HG03196 (cell line): ENCODE measurements at regions not wholly inside any gene's neighbourhood (a gene's known extent, or its start where the extent isn't known, plus 50 kb on each side); places are given as distances from the start of the nearest gene placed in this dataset.
"Not testable (repeated sequence)": the region's sequence is repeated elsewhere in the genome, so short reads cannot be mapped to it uniquely, and the experiment has no call there.

Experiments used
- ATAC-seq: cut with Tn5 transposase; IDR thresholded peaks from one replicate; pipeline ENCODE4 v1.9.1; 2021; ENCODE audit not compliant: unreplicated experiment

DNA sequence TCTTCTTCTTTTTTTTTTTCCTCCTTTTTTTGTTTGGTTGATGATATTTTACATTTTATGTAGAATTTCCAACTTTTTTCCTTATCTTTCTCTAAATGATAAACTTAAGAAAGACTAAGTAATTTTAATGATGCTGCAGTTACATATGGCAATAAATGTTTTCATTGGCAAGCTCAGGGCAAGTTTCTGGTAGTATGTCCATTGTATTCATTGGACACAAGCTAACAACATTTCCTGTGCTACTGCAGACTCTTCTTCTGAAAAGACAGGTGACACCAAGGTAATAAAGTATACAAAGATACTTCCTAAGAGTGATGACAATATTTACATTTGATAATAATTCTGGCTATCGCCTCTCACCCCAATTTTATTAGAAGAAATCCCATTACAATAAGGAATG is 219.2 kb upstream of the NFIA start:
- ATAC-seq, result no peak

- no peak for ATAC-seq
Observed at GRCh38 chr1:60861961-60862567, 220.3 kb upstream of the NFIA start.

GRCh38 chr1:60859111-60859510 is 223.2 kb upstream of the NFIA start:
- ATAC-seq, result no peak

- ATAC-seq, result no peak
Observed at GRCh38 chr1:60857851-60858250, 224.5 kb upstream of the NFIA start.

- ATAC-seq, result no peak
Observed at GRCh38 chr1:60850084-60850483, 232.3 kb upstream of the NFIA start.

- ATAC-seq, result no peak
Observed at GRCh38 chr1:60849401-60849800, 233.0 kb upstream of the NFIA start.

DNA sequence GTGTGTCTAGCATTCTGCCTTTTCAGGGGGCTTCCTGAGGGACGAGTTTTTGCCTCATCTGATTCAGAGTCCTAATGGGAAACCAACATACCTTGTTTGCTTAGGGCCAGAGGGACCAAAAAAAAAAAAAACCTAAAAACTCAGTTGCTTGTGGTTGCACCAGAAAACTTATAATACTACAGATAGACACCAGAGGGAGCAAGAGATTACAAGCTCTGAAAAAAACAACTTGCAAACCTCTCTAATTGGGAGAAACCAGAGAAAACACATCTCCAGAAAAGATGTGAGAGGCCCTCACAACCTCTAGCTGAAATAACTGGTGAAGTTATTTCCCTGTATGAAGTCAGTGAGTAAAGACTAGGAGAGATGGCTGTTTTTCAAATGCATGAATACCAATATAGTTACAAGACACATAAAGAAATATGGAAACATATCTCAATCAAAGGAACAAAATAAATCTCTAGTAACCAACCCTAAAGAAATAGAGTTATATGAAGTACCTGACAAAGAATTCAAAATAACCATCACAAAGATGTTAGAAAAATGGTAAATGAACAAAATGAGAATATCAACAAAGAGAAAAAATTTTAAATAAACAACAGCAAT is 233.7 kb upstream of the NFIA start:
- ATAC-seq, result no peak

DNA sequence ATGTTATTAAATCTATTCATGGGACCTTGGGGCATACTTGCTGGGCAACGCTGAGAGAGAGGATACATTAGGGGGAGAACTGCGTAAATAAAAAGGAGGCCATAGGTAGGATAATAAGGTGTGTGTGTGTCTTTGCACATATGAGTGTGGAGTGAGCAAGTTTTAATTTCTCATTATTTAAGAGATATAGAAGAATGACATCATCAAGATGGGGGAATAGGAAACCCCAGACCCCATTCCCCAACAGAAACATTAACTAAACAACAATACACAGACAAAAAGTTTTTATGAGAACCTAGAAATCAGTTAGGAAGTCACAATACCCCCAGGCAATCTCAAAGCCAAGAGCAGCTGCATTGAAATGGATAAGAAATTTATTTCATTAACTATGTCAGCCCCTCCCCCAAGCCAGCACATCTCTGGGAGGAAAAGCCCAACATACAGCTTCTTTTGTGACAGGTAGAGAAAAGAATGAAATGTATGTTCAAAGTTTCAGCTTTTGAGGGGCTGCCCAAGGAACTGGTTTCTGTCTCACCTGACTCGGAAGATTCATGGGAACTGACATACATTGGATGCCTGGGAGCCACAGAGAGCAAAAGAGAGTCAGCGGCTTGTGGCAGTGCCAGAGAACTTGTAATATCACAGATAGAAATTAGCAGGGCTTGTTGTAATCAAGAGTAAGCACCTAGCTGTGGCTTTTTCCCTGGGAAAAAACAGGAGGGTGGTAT is 234.3 kb upstream of the NFIA start:
- ATAC-seq, result no peak

- ATAC-seq, result no peak
Observed at GRCh38 chr1:60847391-60847790, 235.0 kb upstream of the NFIA start.

DNA sequence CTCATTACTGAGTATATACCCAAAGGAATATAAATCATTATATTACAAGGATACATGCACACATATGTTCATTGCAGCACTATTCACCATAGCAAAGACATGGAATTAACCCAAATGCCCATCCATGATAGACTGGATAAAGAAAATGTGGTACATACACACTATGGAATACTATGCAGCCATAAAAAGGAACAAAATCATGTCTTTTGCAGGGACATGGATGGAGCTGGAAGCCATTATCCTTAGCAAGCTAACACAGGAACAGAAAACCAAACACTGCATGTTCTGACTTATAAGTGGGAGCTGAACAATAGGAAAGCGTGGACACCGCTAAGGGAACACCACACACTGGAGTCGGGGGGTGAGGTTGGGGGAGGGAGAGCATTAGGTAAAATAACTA is 236.7 kb upstream of the NFIA start:
- not testable (repeated sequence) for ATAC-seq

DNA sequence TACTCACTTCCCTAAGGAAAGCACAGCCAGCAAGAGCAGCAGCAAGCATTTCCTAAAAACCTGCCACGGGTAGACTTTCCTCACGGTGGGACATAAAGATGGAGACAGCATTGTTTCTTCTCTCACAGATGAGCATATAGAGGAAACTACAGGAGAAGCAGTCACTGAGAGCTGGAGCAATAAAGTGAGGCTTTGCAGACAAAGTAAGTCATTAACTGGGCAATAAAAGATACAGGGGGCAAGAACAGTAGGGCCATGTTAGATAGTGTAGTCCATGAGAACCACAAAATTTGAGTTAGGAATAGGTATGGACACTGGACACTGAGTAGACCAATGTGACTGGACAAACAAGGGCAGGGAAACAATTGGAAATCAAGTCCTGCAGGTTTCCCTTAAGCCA is 240.1 kb upstream of the NFIA start:
- no peak for ATAC-seq

GRCh38 chr1:60841116-60842046 is 241.0 kb upstream of the NFIA start:
- no peak for ATAC-seq

DNA sequence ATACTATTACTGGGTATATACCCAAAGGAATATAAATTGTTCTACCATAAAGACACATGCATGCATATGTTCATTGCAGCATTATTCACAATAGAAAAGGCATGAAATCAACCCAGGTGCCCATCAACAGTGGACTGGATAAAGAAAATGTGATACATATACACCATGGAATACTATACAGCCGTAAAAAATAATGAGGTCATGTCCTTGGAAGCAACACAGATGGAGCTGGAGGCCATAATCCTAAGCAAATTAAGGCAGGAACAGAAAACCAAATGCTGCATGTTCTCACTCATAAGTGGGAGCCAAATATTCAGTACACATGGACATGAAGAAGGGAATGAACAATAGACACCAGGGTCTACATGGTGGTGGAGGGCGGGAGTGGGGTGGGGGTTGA is 241.9 kb upstream of the NFIA start:
- not testable (repeated sequence) for ATAC-seq

DNA sequence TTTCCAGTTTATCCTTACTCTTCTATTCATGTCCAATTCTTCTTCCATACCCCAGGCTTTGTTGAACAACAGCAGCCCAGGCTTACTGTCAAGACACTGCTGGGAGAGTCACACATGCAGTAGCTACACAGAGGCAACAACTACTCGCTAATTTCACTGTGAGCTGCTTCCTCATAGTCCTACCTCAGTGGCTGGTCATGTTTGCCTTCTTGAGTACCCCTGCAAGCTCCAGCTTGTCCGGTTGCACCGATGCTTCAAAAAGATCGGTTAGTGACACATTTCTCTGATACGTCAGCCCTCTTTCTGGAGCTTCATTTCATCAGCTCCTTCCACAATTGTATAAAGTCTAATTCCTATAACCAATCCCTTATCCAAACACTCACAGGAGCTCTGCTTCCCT is 246.7 kb upstream of the NFIA start:
- no peak for ATAC-seq

DNA sequence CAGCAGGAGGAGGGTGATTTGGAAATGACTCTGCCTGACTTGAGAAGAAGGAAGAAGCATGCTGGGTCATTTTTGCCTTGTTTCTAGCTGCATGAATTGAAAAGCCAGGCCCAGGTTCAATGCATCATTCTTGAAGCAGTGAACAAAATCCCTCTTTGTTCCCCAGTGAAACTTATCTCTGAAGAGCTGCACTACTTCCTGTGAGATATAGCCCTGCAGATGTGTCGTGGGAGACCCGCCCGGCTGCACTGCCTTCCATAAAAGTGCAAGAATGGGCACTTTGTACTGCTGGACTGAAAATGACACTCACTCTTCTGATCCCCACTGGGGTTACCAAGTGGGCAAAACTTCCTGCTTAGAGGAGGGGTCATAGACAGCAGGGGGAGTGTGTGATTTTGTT is 249.2 kb upstream of the NFIA start:
- no peak for ATAC-seq

GRCh38 chr1:60832367-60832766 is 250.0 kb upstream of the NFIA start:
- no peak for ATAC-seq

- ATAC-seq, result no peak
Observed at GRCh38 chr1:60831780-60832179, 250.6 kb upstream of the NFIA start.

- no peak for ATAC-seq
Observed at GRCh38 chr1:60828944-60829343, 253.4 kb upstream of the NFIA start.

DNA sequence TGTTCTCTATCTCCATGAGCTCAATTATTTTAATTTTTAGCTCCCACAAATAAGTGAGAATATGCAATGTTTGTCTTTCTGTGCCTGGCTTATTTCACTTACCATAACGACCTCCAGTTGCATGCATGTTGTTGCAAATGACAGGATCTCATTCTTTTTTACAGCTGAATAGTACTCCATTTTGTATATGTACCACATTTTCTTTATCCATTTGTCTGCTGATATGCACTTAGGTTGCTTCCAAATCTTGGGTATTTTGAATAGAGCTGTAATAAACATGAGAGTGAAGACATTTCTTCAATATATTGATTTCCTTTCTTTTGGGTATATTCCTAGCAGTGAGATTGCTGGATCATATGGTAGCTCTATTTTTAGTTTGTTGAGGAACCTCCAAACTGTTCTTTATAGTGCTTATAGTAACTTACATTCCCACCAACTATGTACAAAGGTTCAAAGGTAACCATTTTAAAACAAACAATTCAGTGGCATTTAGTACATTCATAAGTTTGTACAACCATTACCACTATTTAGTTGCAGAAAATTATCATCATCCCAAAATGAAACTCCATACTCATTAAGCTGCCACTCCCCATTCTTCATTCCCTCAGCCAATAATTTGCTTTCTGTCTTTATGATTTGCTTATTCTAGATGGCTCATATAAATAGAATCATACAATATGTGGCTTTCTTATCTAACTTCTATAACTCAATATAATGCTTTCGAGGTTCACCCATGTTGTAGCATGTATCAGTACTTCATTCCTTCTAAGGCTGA is 255.9 kb upstream of the NFIA start:
- ATAC-seq, result no peak

DNA sequence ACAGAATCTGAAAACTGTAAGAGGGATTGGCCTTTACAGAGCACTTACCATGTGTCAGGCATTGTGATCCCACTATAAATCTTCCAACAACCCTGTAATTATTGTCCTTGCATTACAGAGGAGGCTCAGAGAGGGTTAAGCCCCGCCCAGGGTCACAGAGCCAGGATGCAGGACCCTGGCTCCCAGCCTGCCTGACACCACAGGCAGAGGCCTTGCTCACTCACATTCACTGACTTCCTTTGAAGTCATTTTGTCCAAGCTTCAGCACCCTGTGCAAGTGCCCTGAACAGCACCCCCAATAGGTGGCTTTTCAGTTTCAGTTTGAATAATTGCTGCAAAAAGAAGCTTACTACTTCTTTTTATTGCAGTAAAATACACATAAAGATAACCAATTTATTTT is 256.8 kb upstream of the NFIA start:
- ATAC-seq, result no peak

GRCh38 chr1:60823151-60823550 is 259.2 kb upstream of the NFIA start:
- ATAC-seq, result no peak
